Mesodermal cell (in vitro differentiated cells): ENCODE measurements at regions not wholly inside any gene's neighbourhood (a gene's known extent, or its start where the extent isn't known, plus 50 kb on each side); places are given as distances from the start of the nearest gene placed in this dataset.

ENCODE experiments used
- H3K27ac ChIP-seq: 2 replicates; pipeline ENCODE4 v1.7.0; 2013; ENCODE audit warnings: mild to moderate bottlenecking, low read depth, low read length, moderate library complexity; ENCODE audit not compliant: severe bottlenecking
- H3K36me3 ChIP-seq: 2 replicates; pipeline ENCODE4 v1.7.1; 2013; ENCODE audit warnings: mild to moderate bottlenecking, low read length, moderate library complexity; ENCODE audit not compliant: control insufficient read depth, insufficient read depth
- H3K4me1 ChIP-seq: one replicate; pipeline ENCODE4 v1.7.1; 2013; ENCODE audit warnings: mild to moderate bottlenecking, low read length; ENCODE audit not compliant: insufficient read depth, control insufficient read depth, poor library complexity, severe bottlenecking
- H3K4me3 ChIP-seq: 2 replicates; pipeline ENCODE4 v1.7.0; 2013; ENCODE audit warnings: low read length, control low read depth, mild to moderate bottlenecking; ENCODE audit not compliant: insufficient read depth, poor library complexity, severe bottlenecking; ENCODE audit errors: extremely low read depth
- H3K9me3 ChIP-seq: 2 replicates; pipeline ENCODE4 v1.7.1; 2013; ENCODE audit warnings: mild to moderate bottlenecking, low read length, moderate library complexity; ENCODE audit not compliant: control insufficient read depth
- WGBS, 2 experiments: methylation state at CpG; one replicate each; pipeline ENCODE4 v1.1.5; 2013; ENCODE audit warnings: missing lambda C conversion rate in 2 of 2; ENCODE audit not compliant: insufficient coverage in 2 of 2; 5-methylcytosine and 5-hydroxymethylcytosine counted together

- Histone ChIP-seq H3K4me3 (no peak overlapping the region), H3K36me3 (no peaks in the 10 kb centered on the region), H3K27ac (no peak overlapping the region), H3K4me1 (peaks cover 12% of the 10 kb centered on the region), H3K9me3 (no peaks in the 10 kb centered on the region)
Observed at GRCh38 chr12:75818863-75819262, 212.7 kb downstream of the PHLDA1 start.

GRCh38 chr12:75816897-75817296, 214.7 kb downstream of the PHLDA1 start:
- Histone ChIP-seq H3K4me3 (no peak overlapping the region), H3K9me3 (no peaks in the 10 kb centered on the region), H3K4me1 (peaks cover 12% of the 10 kb centered on the region), H3K36me3 (no peaks in the 10 kb centered on the region), H3K27ac (no peak overlapping the region)
- WGBS, 2 experiments, result 100% methylated on average over 1 of the region's 1 CpG; no CpG with 5 or more reads in 1 of the 2 experiments

GRCh38 chr12:75815756-75816155, 215.8 kb downstream of the PHLDA1 start:
- H3K9me3 ChIP-seq, result no peaks in the 10 kb centered on the region
- H3K36me3 ChIP-seq, result no peaks in the 10 kb centered on the region
- no peak overlapping the region for H3K27ac ChIP-seq
- no peak overlapping the region for H3K4me3 ChIP-seq
- peaks cover 12% of the 10 kb centered on the region for H3K4me1 ChIP-seq
- 100% methylated on average over 1 of the region's 1 CpG; no CpG with 5 or more reads in 1 of the 2 experiments for WGBS, 2 experiments

- peaks cover 12% of the 10 kb centered on the region for H3K4me1 ChIP-seq
- H3K4me3 ChIP-seq, result no peak overlapping the region
- H3K27ac ChIP-seq, result peak overlapping the region; percentile 50
Observed at GRCh38 chr12:75814851-75815754, 216.5 kb downstream of the PHLDA1 start.

GRCh38 chr12:75813072-75813471, 218.5 kb downstream of the PHLDA1 start:
- WGBS, 2 experiments, result no CpG with 5 or more reads among the region's 1 CpG
- H3K27ac ChIP-seq, result no peak overlapping the region

More at GRCh38 chr12:75814851-75815754, 216.5 kb downstream of the PHLDA1 start:
- Histone ChIP-seq H3K36me3 (no peaks in the 10 kb centered on the region), H3K9me3 (no peaks in the 10 kb centered on the region)
- 90 to 92% methylated on average over 4 to 5 of the region's 6 CpGs for WGBS, 2 experiments

GRCh38 chr12:75812271-75813018, 219.1 kb downstream of the PHLDA1 start:
- WGBS, 2 experiments, result 26 to 29% methylated on average over 5 to 6 of the region's 9 CpGs
- H3K4me1 ChIP-seq, result peaks cover 6% of the 10 kb centered on the region
- H3K36me3 ChIP-seq, result no peaks in the 10 kb centered on the region
- no peak overlapping the region for H3K27ac ChIP-seq
- H3K4me3 ChIP-seq, result no peak overlapping the region
- H3K9me3 ChIP-seq, result no peaks in the 10 kb centered on the region

More at GRCh38 chr12:75813072-75813471, 218.5 kb downstream of the PHLDA1 start:
- no peak overlapping the region for H3K4me3 ChIP-seq
- H3K4me1 ChIP-seq, result peaks cover 6% of the 10 kb centered on the region
- no peaks in the 10 kb centered on the region for H3K9me3 ChIP-seq
- H3K36me3 ChIP-seq, result no peaks in the 10 kb centered on the region

- Histone ChIP-seq H3K9me3 (peaks cover 5% of the 10 kb centered on the region), H3K27ac (no peak overlapping the region), H3K36me3 (no peaks in the 10 kb centered on the region), H3K4me3 (no peak overlapping the region), H3K4me1 (no peaks in the 10 kb centered on the region)
- WGBS, 2 experiments, result 20% methylated on average over 1 of the region's 2 CpGs; no CpG with 5 or more reads in 1 of the 2 experiments
Observed at GRCh38 chr12:75809746-75810145, 221.8 kb downstream of the PHLDA1 start.

GRCh38 chr12:75807494-75807893, 224.1 kb downstream of the PHLDA1 start:
- H3K9me3 ChIP-seq, result peaks cover 5% of the 10 kb centered on the region
- no peak overlapping the region for H3K27ac ChIP-seq
- no peaks in the 10 kb centered on the region for H3K36me3 ChIP-seq
- H3K4me3 ChIP-seq, result no peak overlapping the region
- WGBS, 2 experiments, result 92 to 100% methylated on average over 1 of the region's 1 CpG
- no peaks in the 10 kb centered on the region for H3K4me1 ChIP-seq

GRCh38 chr12:75805905-75806304, 225.7 kb downstream of the PHLDA1 start:
- 92% methylated on average over 2 of the region's 2 CpGs; no CpG with 5 or more reads in 1 of the 2 experiments for WGBS, 2 experiments
- H3K27ac ChIP-seq, result no peak overlapping the region
- no peaks in the 10 kb centered on the region for H3K4me1 ChIP-seq
- no peak overlapping the region for H3K4me3 ChIP-seq
- H3K9me3 ChIP-seq, result peaks cover 5% of the 10 kb centered on the region
- no peaks in the 10 kb centered on the region for H3K36me3 ChIP-seq

GRCh38 chr12:75805320-75805719, 226.3 kb downstream of the PHLDA1 start:
- no peaks in the 10 kb centered on the region for H3K4me1 ChIP-seq
- H3K4me3 ChIP-seq, result no peak overlapping the region
- 100% methylated on average over 1 of the region's 2 CpGs; no CpG with 5 or more reads in 1 of the 2 experiments for whole genome bisulfite sequencing, 2 experiments
- H3K36me3 ChIP-seq, result no peaks in the 10 kb centered on the region
- no peak overlapping the region for H3K27ac ChIP-seq
- peaks cover 5% of the 10 kb centered on the region for H3K9me3 ChIP-seq
